HUES48 (cell line): ENCODE measurements at regions not wholly inside any gene's neighbourhood (a gene's known extent, or its start where the extent isn't known, plus 50 kb on each side); places are given as distances from the start of the nearest gene placed in this dataset.

Source experiments
- H3K27ac ChIP-seq: one replicate; pipeline ENCODE4 v1.7.0; 2013; ENCODE audit warnings: low read depth, low read length, inconsistent platforms
- H3K27me3 ChIP-seq: 2 replicates; pipeline ENCODE4 v1.6.1; 2013; ENCODE audit warnings: mild to moderate bottlenecking, low read length; ENCODE audit not compliant: control insufficient read depth, insufficient read depth
- H3K36me3 ChIP-seq: 2 replicates; pipeline ENCODE4 v1.6.1; 2013; ENCODE audit warnings: low read length; ENCODE audit not compliant: control insufficient read depth, insufficient read depth
- H3K4me1 ChIP-seq: 2 replicates; pipeline ENCODE4 v1.6.1; 2013; ENCODE audit warnings: mild to moderate bottlenecking, low read length; ENCODE audit not compliant: control insufficient read depth, insufficient read depth
- H3K4me3 ChIP-seq: 2 replicates; pipeline ENCODE4 v1.5.1; 2013; ENCODE audit warnings: mild to moderate bottlenecking, low read depth, low read length
- H3K9ac ChIP-seq: 2 replicates; pipeline ENCODE4 v1.6.1; 2013; ENCODE audit warnings: mild to moderate bottlenecking, low read depth, low read length, moderate library complexity
- H3K9me3 ChIP-seq: 2 replicates; pipeline ENCODE4 v1.6.1; 2013; ENCODE audit warnings: low read length; ENCODE audit not compliant: control insufficient read depth, insufficient read depth

- Histone ChIP-seq H3K9ac (no peak overlapping the region), H3K9me3 (no peaks in the 10 kb centered on the region), H3K4me1 (no peaks in the 10 kb centered on the region), H3K27ac (no peak overlapping the region), H3K36me3 (no peaks in the 10 kb centered on the region), H3K27me3 (no peaks in the 10 kb centered on the region), H3K4me3 (no peak overlapping the region)
Observed at GRCh38 chr11:97254790-97255189, 865.0 kb downstream of the JRKL start.

- Histone ChIP-seq H3K27ac (no peak overlapping the region), H3K27me3 (no peaks in the 10 kb centered on the region), H3K36me3 (no peaks in the 10 kb centered on the region), H3K4me1 (no peaks in the 10 kb centered on the region), H3K9ac (no peak overlapping the region), H3K9me3 (no peaks in the 10 kb centered on the region), H3K4me3 (no peak overlapping the region)
Observed at GRCh38 chr11:97259434-97259833, 869.6 kb downstream of the JRKL start.

- H3K27ac ChIP-seq = no peak overlapping the region
- no peaks in the 10 kb centered on the region for H3K36me3 ChIP-seq
- H3K9me3 ChIP-seq = no peaks in the 10 kb centered on the region
- no peak overlapping the region for H3K4me3 ChIP-seq
- no peaks in the 10 kb centered on the region for H3K4me1 ChIP-seq
- no peaks in the 10 kb centered on the region for H3K27me3 ChIP-seq
- no peak overlapping the region for H3K9ac ChIP-seq
Observed at GRCh38 chr11:97259884-97260283, 870.1 kb downstream of the JRKL start.

- Histone ChIP-seq H3K9me3 (no peaks in the 10 kb centered on the region), H3K27ac (no peak overlapping the region), H3K36me3 (no peaks in the 10 kb centered on the region), H3K4me3 (no peak overlapping the region), H3K9ac (no peak overlapping the region), H3K4me1 (no peaks in the 10 kb centered on the region), H3K27me3 (no peaks in the 10 kb centered on the region)
Observed at GRCh38 chr11:97263183-97263858, 873.5 kb downstream of the JRKL start.

GRCh38 chr11:97269527-97269926 lies 879.7 kb downstream of the JRKL start:
- Histone ChIP-seq H3K9me3 (no peaks in the 10 kb centered on the region), H3K9ac (no peak overlapping the region), H3K27me3 (no peaks in the 10 kb centered on the region), H3K4me1 (no peaks in the 10 kb centered on the region), H3K36me3 (no peaks in the 10 kb centered on the region), H3K4me3 (no peak overlapping the region), H3K27ac (no peak overlapping the region)

- H3K9ac ChIP-seq = no peak overlapping the region
- no peaks in the 10 kb centered on the region for H3K4me1 ChIP-seq
- H3K27ac ChIP-seq = no peak overlapping the region
- no peaks in the 10 kb centered on the region for H3K9me3 ChIP-seq
- no peaks in the 10 kb centered on the region for H3K27me3 ChIP-seq
- no peak overlapping the region for H3K4me3 ChIP-seq
- no peaks in the 10 kb centered on the region for H3K36me3 ChIP-seq
Observed at GRCh38 chr11:97279341-97279740, 889.5 kb downstream of the JRKL start.

GRCh38 chr11:97280347-97280746 lies 890.5 kb downstream of the JRKL start:
- Histone ChIP-seq H3K27ac (no peak overlapping the region), H3K4me1 (no peaks in the 10 kb centered on the region), H3K27me3 (no peaks in the 10 kb centered on the region), H3K36me3 (no peaks in the 10 kb centered on the region), H3K4me3 (no peak overlapping the region), H3K9ac (no peak overlapping the region), H3K9me3 (no peaks in the 10 kb centered on the region)

GRCh38 chr11:97289823-97290222 lies 900.0 kb downstream of the JRKL start:
- Histone ChIP-seq H3K36me3 (no peaks in the 10 kb centered on the region), H3K9ac (no peak overlapping the region), H3K4me1 (no peaks in the 10 kb centered on the region), H3K27me3 (no peaks in the 10 kb centered on the region), H3K9me3 (peaks cover 26% of the 10 kb centered on the region), H3K27ac (no peak overlapping the region), H3K4me3 (no peak overlapping the region)

GRCh38 chr11:97290464-97291041 lies 900.7 kb downstream of the JRKL start:
- no peaks in the 10 kb centered on the region for H3K27me3 ChIP-seq
- H3K9ac ChIP-seq = no peak overlapping the region
- H3K27ac ChIP-seq = no peak overlapping the region
- H3K36me3 ChIP-seq = no peaks in the 10 kb centered on the region
- no peak overlapping the region for H3K4me3 ChIP-seq
- peaks cover 26% of the 10 kb centered on the region for H3K9me3 ChIP-seq
- H3K4me1 ChIP-seq = no peaks in the 10 kb centered on the region

- H3K27ac ChIP-seq = no peak overlapping the region
Observed at GRCh38 chr11:97296301-97296700, 906.5 kb downstream of the JRKL start.

GRCh38 chr11:97309291-97309690 lies 919.5 kb downstream of the JRKL start:
- Histone ChIP-seq H3K4me3 (no peak overlapping the region), H3K9me3 (no peaks in the 10 kb centered on the region), H3K4me1 (no peaks in the 10 kb centered on the region), H3K36me3 (no peaks in the 10 kb centered on the region), H3K9ac (no peak overlapping the region), H3K27me3 (no peaks in the 10 kb centered on the region), H3K27ac (no peak overlapping the region)

More at GRCh38 chr11:97296301-97296700, 906.5 kb downstream of the JRKL start:
- H3K4me1 ChIP-seq = no peaks in the 10 kb centered on the region
- H3K27me3 ChIP-seq = no peaks in the 10 kb centered on the region
- H3K4me3 ChIP-seq = no peak overlapping the region
- no peaks in the 10 kb centered on the region for H3K36me3 ChIP-seq
- H3K9ac ChIP-seq = no peak overlapping the region
- peaks cover 11% of the 10 kb centered on the region for H3K9me3 ChIP-seq
